CD4-positive, alpha-beta T cell treated with Interleukin-1 beta for 1 hour (primary cell): ENCODE measurements at regions not wholly inside any gene's neighbourhood (a gene's known extent, or its start where the extent isn't known, plus 50 kb on each side); places are given as distances from the start of the nearest gene placed in this dataset.
"Not testable (repeated sequence)": the region's sequence is repeated elsewhere in the genome, so short reads cannot be mapped to it uniquely, and the experiment has no call there.

Source experiments
- DNase-seq, 2 donors: peaks; one replicate each; pipeline ENCODE4 v3.0.0-alpha.2; 2020 to 2022

GRCh38 chr3:10667901-10668476 is 148.0 kb upstream of the SLC6A11 start:
- DNase-seq: no peak

DNA sequence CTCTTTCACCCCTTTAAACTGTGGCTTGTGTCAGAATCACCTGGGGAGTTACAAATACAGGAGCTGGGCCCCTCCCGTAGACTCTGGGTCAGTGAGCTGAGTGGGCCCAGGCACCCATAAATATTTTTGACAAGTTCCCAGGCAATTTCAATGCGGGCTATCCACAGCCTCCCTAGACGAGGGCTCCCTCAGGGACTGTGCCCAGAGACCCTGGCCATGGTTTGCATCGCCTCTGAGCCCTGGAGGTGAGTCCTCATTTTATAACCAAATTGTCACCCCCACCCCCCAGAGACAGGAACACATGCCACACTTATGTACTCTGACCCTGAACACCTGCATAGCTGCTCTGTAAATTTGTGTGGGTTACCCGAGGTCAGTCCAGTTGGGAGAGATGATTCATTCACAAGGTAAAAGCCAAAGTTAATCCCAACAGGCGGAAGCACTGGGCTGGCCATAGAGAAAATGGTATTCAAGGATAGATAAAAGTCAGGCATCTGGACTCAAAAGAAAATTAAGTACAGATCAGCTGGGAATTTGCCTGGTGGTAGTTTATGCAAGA is 146.5 kb upstream of the SLC6A11 start:
- no peak for DNase-seq

DNA sequence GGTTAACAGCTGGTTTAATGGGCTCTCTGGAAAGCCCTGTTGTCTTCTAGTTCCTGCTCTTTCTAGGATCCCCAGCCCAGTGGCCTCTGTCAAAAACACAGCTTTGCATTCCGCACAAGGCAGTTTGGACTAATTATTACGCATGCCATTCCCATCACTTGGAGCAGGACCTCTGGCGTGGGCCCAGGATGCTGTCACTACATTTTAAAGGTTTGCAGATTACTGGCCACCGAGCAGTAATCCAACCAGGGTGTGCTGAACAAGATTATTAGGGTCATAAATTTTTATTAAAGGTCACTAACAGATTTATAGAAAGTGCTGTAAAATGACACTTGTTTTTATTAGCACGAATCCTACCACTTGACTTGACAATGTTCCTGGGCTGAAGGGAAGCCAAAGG is 143.6 kb upstream of the SLC6A11 start:
- no peak for DNase-seq

DNA sequence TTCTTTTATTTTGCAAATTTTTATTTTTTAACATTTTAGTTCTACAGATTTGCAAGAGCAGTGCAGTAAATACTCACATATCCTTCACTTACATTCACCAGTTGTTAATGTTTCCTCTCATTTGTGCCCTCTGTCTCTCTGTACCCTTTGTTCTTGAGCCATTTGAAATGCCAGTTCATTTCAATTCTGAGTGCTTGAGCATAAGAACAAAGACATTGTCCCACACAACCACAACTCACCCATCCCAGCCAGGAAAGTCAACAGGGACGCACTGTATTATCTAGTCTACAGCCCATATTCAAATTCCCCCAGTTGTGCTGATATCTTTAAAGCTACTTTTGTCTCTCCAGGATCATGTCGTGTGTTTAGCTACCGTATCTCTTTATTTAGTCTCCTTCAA is 141.4 kb upstream of the SLC6A11 start:
- DNase-seq: no peak

DNA sequence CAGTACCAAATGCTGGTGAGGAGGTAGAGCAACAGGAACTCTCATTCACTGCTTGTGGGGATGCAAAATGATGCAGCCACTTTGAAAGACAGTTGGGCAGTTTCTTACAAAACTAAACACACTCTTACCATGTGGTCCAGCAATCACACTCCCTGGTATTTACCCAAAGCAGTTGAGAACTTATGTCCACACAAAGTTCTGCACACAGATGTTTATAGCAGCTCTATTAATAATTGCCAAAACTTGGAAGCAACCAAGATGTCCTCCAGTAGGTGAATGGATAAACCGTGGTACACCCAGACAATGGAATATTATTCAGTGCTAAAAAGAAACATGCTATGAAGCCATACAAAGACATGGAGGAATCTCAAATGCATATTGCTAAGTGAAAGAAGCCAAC is 139.1 kb upstream of the SLC6A11 start:
- no peak for DNase-seq

- DNase-seq: no peak
Measured at GRCh38 chr3:10678796-10679376, 137.1 kb upstream of the SLC6A11 start.

DNA sequence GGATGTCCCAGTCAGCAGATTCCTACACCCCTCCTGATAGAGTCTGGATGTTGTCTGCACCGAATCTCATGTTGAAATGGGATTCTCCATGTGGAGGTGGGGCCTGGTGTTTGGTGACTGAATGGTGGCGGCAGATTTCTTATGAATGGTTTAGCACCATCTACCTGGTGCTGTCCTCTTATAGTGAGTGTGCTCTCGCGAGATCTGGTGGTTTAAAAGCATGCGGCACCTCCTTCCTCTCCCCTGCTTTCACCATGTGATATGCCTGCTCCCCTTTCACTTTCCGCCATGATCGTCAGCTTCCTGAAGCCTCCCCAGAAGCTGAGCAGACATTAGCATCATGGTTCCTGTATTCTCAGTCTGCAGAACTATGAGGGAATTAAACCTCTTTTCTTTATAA is 135.2 kb upstream of the SLC6A11 start:
- no peak for DNase-seq

DNA sequence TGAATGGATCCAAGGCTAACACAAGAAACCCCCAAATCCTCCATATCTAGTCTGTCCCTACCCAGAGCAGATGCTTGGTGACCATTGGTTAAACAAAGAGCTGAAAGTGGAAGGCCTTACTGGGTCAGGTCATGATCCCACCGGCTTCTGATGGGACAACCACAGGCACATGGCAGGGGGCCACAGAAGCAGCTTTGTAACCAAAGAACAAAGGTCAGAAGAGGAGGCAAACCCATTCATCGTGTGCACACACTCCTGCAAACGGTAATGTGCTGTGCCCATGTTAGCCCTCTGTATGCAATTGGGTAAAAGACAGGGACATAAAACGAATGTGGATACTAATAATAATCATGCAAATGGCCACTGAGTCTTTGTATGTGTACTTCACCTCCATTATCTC is 133.3 kb upstream of the SLC6A11 start:
- no peak for DNase-seq

- DNase-seq: no peak
Measured at GRCh38 chr3:10683106-10683505, 132.9 kb upstream of the SLC6A11 start.

- no peak for DNase-seq
Measured at GRCh38 chr3:10688126-10688525, 127.9 kb upstream of the SLC6A11 start.

DNA sequence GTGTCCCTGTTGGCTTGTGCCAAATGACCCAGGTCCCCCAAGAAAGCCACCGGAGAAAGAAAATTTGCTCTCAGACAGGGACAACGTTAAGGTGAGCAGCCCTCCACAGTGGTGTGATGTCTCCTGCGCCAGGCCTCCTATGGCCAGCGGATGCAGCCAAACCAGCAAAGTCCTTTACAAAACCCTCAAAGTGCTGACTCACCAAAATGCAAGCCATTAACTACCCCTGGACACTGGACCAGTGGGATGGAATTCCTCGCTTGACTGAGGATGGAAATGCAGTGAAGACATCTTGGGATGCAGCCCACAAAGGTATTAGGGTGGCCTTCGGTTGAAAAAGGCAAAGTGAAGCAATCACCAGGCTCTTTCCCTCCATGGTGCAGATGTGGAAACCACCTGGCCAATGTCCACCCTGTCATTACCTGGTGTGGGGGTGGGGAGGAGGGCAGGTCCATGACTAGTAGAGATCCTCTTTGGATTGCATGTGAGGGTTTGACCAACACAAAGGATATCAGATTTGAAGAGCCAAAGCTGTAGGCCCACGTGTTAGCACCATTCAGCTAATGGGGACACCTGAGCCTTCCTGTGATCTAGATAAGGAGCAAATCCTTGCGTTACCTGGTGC is 127.4 kb upstream of the SLC6A11 start:
- no peak for DNase-seq

- DNase-seq: no peak
Measured at GRCh38 chr3:10692039-10692622, 123.9 kb upstream of the SLC6A11 start.

DNA sequence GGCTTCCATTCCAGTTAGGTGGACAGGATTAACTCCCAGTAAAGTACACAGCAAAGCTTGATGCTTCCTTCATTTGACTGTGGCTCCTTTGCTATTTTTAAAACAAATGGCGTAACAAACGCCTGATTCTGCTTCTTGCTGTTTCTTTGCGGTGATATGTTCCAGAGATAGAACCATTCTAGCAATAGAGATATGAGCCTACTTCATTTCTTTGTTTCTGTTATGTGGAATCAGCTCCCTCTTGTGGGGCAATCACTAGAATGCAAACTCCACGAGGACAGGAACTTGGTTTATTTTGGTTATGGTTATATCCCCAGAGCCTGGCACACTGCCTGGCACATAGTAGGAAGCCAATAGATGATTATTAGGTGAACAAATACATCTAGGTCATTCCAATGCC is 122.6 kb upstream of the SLC6A11 start:
- DNase-seq: no peak

GRCh38 chr3:10694179-10694578 is 121.8 kb upstream of the SLC6A11 start:
- DNase-seq: no peak

DNA sequence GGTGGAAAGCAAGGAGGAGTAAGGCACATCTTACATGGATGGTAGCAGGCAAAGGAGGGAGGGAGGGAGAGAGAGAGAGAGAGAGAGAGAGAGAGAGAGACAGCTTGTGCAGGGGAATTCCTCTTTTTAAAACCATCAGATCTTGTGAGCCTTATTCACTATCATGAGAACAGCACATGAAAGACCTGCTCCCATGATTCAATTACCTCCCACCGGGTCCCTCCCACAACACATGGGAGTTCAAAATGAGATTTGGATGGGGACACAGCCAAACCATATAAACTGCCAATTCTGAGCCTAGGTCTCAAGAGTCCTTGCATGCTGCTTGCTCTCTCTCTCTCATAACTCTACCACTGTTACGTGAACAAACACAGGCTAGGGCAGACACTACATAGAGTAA is 120.8 kb upstream of the SLC6A11 start:
- DNase-seq: not testable (repeated sequence)

DNA sequence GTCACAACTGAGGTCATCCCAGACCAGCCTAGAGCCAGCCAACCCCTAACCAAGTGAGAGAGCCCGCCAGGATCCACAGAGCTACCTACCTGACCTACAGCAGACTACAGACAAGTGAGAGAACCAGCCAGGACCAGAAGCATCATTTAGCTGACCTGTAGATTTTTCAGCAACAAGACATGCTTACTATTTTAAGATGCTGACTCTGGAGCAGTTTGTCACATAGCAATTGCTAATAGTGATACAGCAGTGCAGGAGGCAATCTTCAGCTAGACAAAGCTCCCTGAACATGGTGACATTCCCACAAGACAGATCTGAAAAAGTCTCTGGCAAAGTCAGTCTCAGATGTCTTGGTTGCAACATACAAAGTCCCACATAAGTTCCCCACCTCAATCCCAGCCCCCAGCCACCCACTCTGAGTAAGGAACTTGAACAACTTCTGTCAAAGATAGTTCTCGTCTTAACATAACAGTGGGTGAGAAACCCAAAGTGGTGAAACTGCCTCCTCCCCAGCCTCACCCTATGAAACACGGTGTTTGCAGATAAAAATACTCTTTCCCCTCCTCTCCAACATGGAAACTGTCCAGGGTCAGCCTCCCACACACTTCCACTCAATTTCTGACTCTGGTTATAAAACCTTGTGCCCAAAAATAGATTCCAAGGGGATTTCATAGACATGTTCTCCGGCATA is 120.3 kb upstream of the SLC6A11 start:
- no peak for DNase-seq

- no peak for DNase-seq
Measured at GRCh38 chr3:10697918-10698317, 118.1 kb upstream of the SLC6A11 start.

GRCh38 chr3:10700821-10701220 is 115.2 kb upstream of the SLC6A11 start:
- DNase-seq: no peak

DNA sequence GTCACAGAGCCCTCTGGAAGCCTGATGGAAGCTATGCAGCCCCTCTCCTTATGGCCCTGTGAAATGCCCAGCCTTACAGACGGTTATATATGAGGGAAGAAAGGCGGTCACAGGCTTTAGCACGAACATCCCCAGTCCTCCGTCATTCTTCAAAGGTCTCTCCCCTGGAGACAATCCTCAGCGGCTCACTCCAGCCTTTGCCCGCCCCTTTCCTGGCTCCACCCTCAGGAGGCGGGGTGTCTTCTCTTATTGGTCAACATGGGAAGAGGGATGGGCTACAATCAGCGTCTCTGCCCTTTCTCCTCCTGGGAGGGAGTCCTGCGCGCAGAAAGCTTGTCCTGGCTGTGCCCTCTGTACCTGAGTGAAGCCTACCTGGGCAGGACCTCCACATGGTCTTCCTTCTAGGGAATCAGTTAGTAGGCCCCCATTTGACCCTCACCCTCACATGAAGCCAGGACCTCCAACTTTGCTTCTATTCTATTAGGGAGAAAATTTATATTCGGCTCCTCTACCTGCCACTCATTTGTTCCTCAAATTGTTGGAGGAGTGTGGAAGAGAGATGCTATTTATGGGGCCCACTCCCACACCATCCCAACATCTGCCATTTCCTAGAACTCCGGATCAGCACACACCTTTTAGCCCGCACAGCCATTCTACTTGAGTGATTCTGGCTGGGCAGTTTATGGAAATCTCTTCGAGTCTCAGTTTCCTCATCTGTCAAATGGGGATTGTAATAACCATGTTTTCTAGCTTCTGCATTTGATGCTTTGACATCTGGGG is 112.9 kb upstream of the SLC6A11 start:
- no peak for DNase-seq

GRCh38 chr3:10703875-10704274 is 112.2 kb upstream of the SLC6A11 start:
- DNase-seq: no peak

- no peak for DNase-seq
Measured at GRCh38 chr3:10706156-10706739, 109.8 kb upstream of the SLC6A11 start.

DNA sequence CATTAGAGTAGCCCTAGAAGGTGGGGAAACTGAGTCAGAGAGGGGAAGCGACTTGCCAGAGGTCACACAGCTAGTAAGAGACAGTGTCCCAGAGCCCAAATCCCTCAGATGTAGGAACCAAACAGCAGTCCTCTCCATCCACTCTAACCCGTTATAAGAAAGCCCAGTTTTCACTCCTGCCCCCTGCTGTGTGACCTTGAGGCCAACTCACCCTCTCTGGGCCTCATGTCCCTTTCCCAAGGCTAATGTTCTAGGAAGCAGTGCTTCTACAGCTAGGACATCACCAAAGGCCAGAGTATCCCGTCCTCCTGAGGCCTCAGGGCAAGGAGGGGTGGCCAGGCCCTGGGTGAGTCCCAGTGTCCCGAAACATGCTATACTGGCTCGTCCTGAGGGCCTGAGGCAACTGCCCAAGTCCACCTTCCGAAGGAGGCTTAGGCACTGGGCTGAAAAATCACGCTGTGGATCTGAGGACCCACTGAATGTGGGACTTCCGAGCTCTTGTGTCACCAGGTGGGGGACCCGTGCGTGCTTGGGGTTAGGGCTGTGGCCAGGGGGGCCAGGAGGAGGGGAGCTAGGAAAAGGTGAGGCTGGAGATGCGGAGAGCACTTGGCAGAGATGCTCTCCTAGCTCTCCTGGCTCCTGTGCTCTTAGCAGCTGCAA is 109.2 kb upstream of the SLC6A11 start:
- no peak for DNase-seq
